ENCODE measurements at regions not wholly inside any gene's neighbourhood (a gene's known extent, or its start where the extent isn't known, plus 50 kb on each side); places are given as distances from the start of the nearest gene placed in this dataset.
"Not testable (repeated sequence)": the region's sequence is repeated elsewhere in the genome, so short reads cannot be mapped to it uniquely, and the experiment has no call there.

- DNase-seq (no peak), ATAC-seq (ENCODE audit: low FRiP score) (no peak)
- Histone ChIP-seq H3K36me3 (ENCODE audit: control insufficient read depth in 1 of 2, insufficient read depth in 2 of 2, low read length in 1 of 2) (no peaks in the 10 kb centered on the region), H3K27ac (ENCODE audit: low read depth in 1 of 2, low read length in 2 of 2) (no peak overlapping the region), H3K27me3 (ENCODE audit: control insufficient read depth in 1 of 2, insufficient read depth in 2 of 2, low read length in 1 of 2) (no peaks in the 10 kb centered on the region), H3K4me3 (ENCODE audit: low read length in 2 of 2) (no peak overlapping the region), H3K9me3 (ENCODE audit: control insufficient read depth, low read length) (no peaks in the 10 kb centered on the region), H3K4me1 (ENCODE audit: control insufficient read depth in 1 of 2, insufficient read depth in 2 of 2, low read length in 2 of 2) (no peaks in the 10 kb centered on the region)
- 91 to 96% methylated on average over 3 of the region's 3 CpGs for WGBS, 2 donors
- intact Hi-C loops (cut with DNase I) = no loop called here
Measured at GRCh38 chr6:140380427-140381218, 1006.2 kb upstream of the CITED2 start.

- intact Hi-C loops (cut with DNase I) = no loop called here
- no peak for DNase-seq
Measured at GRCh38 chr6:140379919-140380318, 1005.5 kb upstream of the CITED2 start.

GRCh38 chr6:140376209-140376608, 1001.8 kb upstream of the CITED2 start:
- Histone ChIP-seq H3K27me3 (ENCODE audit: control insufficient read depth in 1 of 2, insufficient read depth in 2 of 2, low read length in 1 of 2) (no peaks in the 10 kb centered on the region), H3K27ac (ENCODE audit: low read depth in 1 of 2, low read length in 2 of 2) (no peak overlapping the region), H3K4me1 (ENCODE audit: control insufficient read depth in 1 of 2, insufficient read depth in 2 of 2, low read length in 2 of 2) (no peaks in the 10 kb centered on the region), H3K4me3 (ENCODE audit: low read length in 2 of 2) (no peak overlapping the region), H3K9me3 (ENCODE audit: control insufficient read depth, low read length) (no peaks in the 10 kb centered on the region), H3K36me3 (ENCODE audit: control insufficient read depth in 1 of 2, insufficient read depth in 2 of 2, low read length in 1 of 2) (no peaks in the 10 kb centered on the region)
- DNase-seq (no peak), ATAC-seq (ENCODE audit: low FRiP score) (no peak)
- intact Hi-C loops (cut with DNase I) = no loop called here

More at GRCh38 chr6:140379919-140380318, 1005.5 kb upstream of the CITED2 start:
- Histone ChIP-seq H3K27me3 (ENCODE audit: control insufficient read depth in 1 of 2, insufficient read depth in 2 of 2, low read length in 1 of 2) (no peaks in the 10 kb centered on the region), H3K27ac (ENCODE audit: low read depth in 1 of 2, low read length in 2 of 2) (no peak overlapping the region), H3K9me3 (ENCODE audit: control insufficient read depth, low read length) (no peaks in the 10 kb centered on the region), H3K36me3 (ENCODE audit: control insufficient read depth in 1 of 2, insufficient read depth in 2 of 2, low read length in 1 of 2) (no peaks in the 10 kb centered on the region), H3K4me3 (ENCODE audit: low read length in 2 of 2) (no peak overlapping the region), H3K4me1 (ENCODE audit: control insufficient read depth in 1 of 2, insufficient read depth in 2 of 2, low read length in 2 of 2) (no peaks in the 10 kb centered on the region)
- ATAC-seq (ENCODE audit: low FRiP score) = no peak
- 30 to 40% methylated on average over 2 of the region's 2 CpGs for WGBS, 2 donors

GRCh38 chr6:140373728-140374127, 999.3 kb upstream of the CITED2 start:
- 98 to 99% methylated on average over 11 to 24 of the region's 24 CpGs for WGBS, 2 donors
- H3K4me1 ChIP-seq (ENCODE audit: control insufficient read depth in 1 of 2, insufficient read depth in 2 of 2, low read length in 2 of 2); H3K9me3 ChIP-seq (ENCODE audit: control insufficient read depth, low read length); H3K27ac ChIP-seq (ENCODE audit: low read depth in 1 of 2, low read length in 2 of 2); H3K4me3 ChIP-seq (ENCODE audit: low read length in 2 of 2); intact Hi-C loops (cut with DNase I); H3K27me3 ChIP-seq (ENCODE audit: control insufficient read depth in 1 of 2, insufficient read depth in 2 of 2, low read length in 1 of 2); ATAC-seq (ENCODE audit: low FRiP score); DNase-seq; H3K36me3 ChIP-seq (ENCODE audit: control insufficient read depth in 1 of 2, insufficient read depth in 2 of 2, low read length in 1 of 2): not testable (repeated sequence)

GRCh38 chr6:140372064-140372463, 997.6 kb upstream of the CITED2 start:
- ATAC-seq (ENCODE audit: low FRiP score) = no peak
- Histone ChIP-seq H3K36me3 (ENCODE audit: control insufficient read depth in 1 of 2, insufficient read depth in 2 of 2, low read length in 1 of 2) (no peaks in the 10 kb centered on the region), H3K4me1 (ENCODE audit: control insufficient read depth in 1 of 2, insufficient read depth in 2 of 2, low read length in 2 of 2) (no peaks in the 10 kb centered on the region), H3K27me3 (ENCODE audit: control insufficient read depth in 1 of 2, insufficient read depth in 2 of 2, low read length in 1 of 2) (no peaks in the 10 kb centered on the region), H3K4me3 (ENCODE audit: low read length in 2 of 2) (no peak overlapping the region), H3K27ac (ENCODE audit: low read depth in 1 of 2, low read length in 2 of 2) (no peak overlapping the region), H3K9me3 (ENCODE audit: control insufficient read depth, low read length) (no peaks in the 10 kb centered on the region)
- no peak for DNase-seq
- intact Hi-C loops (cut with DNase I) = no loop called here
- WGBS, 2 donors = 87 to 91% methylated on average over 4 of the region's 4 CpGs

GRCh38 chr6:140370976-140371870, 996.8 kb upstream of the CITED2 start:
- Histone ChIP-seq H3K4me3 (ENCODE audit: low read length in 2 of 2) (no peak overlapping the region), H3K4me1 (ENCODE audit: control insufficient read depth in 1 of 2, insufficient read depth in 2 of 2, low read length in 2 of 2) (no peaks in the 10 kb centered on the region), H3K27ac (ENCODE audit: low read depth in 1 of 2, low read length in 2 of 2) (no peak overlapping the region), H3K9me3 (ENCODE audit: control insufficient read depth, low read length) (no peaks in the 10 kb centered on the region), H3K36me3 (ENCODE audit: control insufficient read depth in 1 of 2, insufficient read depth in 2 of 2, low read length in 1 of 2) (no peaks in the 10 kb centered on the region), H3K27me3 (ENCODE audit: control insufficient read depth in 1 of 2, insufficient read depth in 2 of 2, low read length in 1 of 2) (no peaks in the 10 kb centered on the region)
- WGBS, 2 donors = 34 to 36% methylated on average over 2 of the region's 2 CpGs
- intact Hi-C loops (cut with DNase I) = no loop called here
- ATAC-seq (ENCODE audit: low FRiP score) (no peak), DNase-seq (no peak)

GRCh38 chr6:140370441-140370840, 996.0 kb upstream of the CITED2 start:
- intact Hi-C loops (cut with DNase I) = no loop called here
- Histone ChIP-seq H3K9me3 (ENCODE audit: control insufficient read depth, low read length) (no peaks in the 10 kb centered on the region), H3K4me1 (ENCODE audit: control insufficient read depth in 1 of 2, insufficient read depth in 2 of 2, low read length in 2 of 2) (no peaks in the 10 kb centered on the region), H3K36me3 (ENCODE audit: control insufficient read depth in 1 of 2, insufficient read depth in 2 of 2, low read length in 1 of 2) (no peaks in the 10 kb centered on the region), H3K4me3 (ENCODE audit: low read length in 2 of 2) (no peak overlapping the region), H3K27me3 (ENCODE audit: control insufficient read depth in 1 of 2, insufficient read depth in 2 of 2, low read length in 1 of 2) (no peaks in the 10 kb centered on the region), H3K27ac (ENCODE audit: low read depth in 1 of 2, low read length in 2 of 2) (no peak overlapping the region)
- 95 to 96% methylated on average over 1 of the region's 1 CpG for WGBS, 2 donors
- ATAC-seq (ENCODE audit: low FRiP score) (no peak), DNase-seq (no peak)

- no peak overlapping the region for H3K4me3 ChIP-seq (ENCODE audit: low read length in 2 of 2)
- peaks cover 2% of the 10 kb centered on the region for H3K9me3 ChIP-seq (ENCODE audit: control insufficient read depth, low read length)
- DNase-seq = no peak
- intact Hi-C loops (cut with DNase I) = no loop called here
- H3K27me3 ChIP-seq (ENCODE audit: control insufficient read depth in 1 of 2, insufficient read depth in 2 of 2, low read length in 1 of 2) = no peaks in the 10 kb centered on the region
- no peaks in the 10 kb centered on the region for H3K36me3 ChIP-seq (ENCODE audit: control insufficient read depth in 1 of 2, insufficient read depth in 2 of 2, low read length in 1 of 2)
- H3K4me1 ChIP-seq (ENCODE audit: control insufficient read depth in 1 of 2, insufficient read depth in 2 of 2, low read length in 2 of 2) = no peaks in the 10 kb centered on the region
- H3K27ac ChIP-seq (ENCODE audit: low read depth in 1 of 2, low read length in 2 of 2) = no peak overlapping the region
- no peak for ATAC-seq (ENCODE audit: low FRiP score)
Measured at GRCh38 chr6:140366991-140367390, 992.5 kb upstream of the CITED2 start.

GRCh38 chr6:140364916-140365315, 990.5 kb upstream of the CITED2 start:
- Histone ChIP-seq H3K36me3 (ENCODE audit: control insufficient read depth in 1 of 2, insufficient read depth in 2 of 2, low read length in 1 of 2) (no peaks in the 10 kb centered on the region), H3K27me3 (ENCODE audit: control insufficient read depth in 1 of 2, insufficient read depth in 2 of 2, low read length in 1 of 2) (no peaks in the 10 kb centered on the region), H3K4me1 (ENCODE audit: control insufficient read depth in 1 of 2, insufficient read depth in 2 of 2, low read length in 2 of 2) (no peaks in the 10 kb centered on the region), H3K4me3 (ENCODE audit: low read length in 2 of 2) (no peak overlapping the region), H3K9me3 (ENCODE audit: control insufficient read depth, low read length) (peaks cover 2% of the 10 kb centered on the region), H3K27ac (ENCODE audit: low read depth in 1 of 2, low read length in 2 of 2) (no peak overlapping the region)
- ATAC-seq (ENCODE audit: low FRiP score) (no peak), DNase-seq (no peak)
- intact Hi-C loops (cut with DNase I) = no loop called here
